Liver (tissue), 8 donors: ENCODE measurements at regions not wholly inside any gene's neighbourhood (a gene's known extent, or its start where the extent isn't known, plus 50 kb on each side); places are given as distances from the start of the nearest gene placed in this dataset.

Experiments used
- DNase-seq: peaks from one replicate; pipeline ENCODE4 v3.0.0-alpha.2; 2017; ENCODE audit warnings: low spot score
- H3K27ac ChIP-seq, 2 donors: one replicate each; pipeline ENCODE4 v1.7.0; 2013; ENCODE audit warnings: inconsistent platforms in 2 of 2, low read length in 2 of 2, control low read depth in 1 of 2, low read depth in 1 of 2, mild to moderate bottlenecking in 1 of 2
- H3K27me3 ChIP-seq, 4 donors: one replicate each; pipeline versions ENCODE4 v1.6.1 to v1.7.0; 2013; ENCODE audit warnings: low read length in 3 of 4, inconsistent platforms in 1 of 4, mild to moderate bottlenecking in 1 of 4, moderate library complexity in 1 of 4; ENCODE audit not compliant: control insufficient read depth in 4 of 4, insufficient read depth in 4 of 4
- H3K36me3 ChIP-seq, 4 donors: one replicate each; pipeline versions ENCODE4 v1.6.1 to v1.7.0; 2013; ENCODE audit warnings: low read length in 3 of 4, mild to moderate bottlenecking in 3 of 4, low read depth in 1 of 4, moderate library complexity in 1 of 4; ENCODE audit not compliant: control insufficient read depth in 4 of 4, insufficient read depth in 3 of 4
- H3K4me1 ChIP-seq, 4 donors: one replicate each; pipeline versions ENCODE4 v1.6.1 to v1.7.0; 2013; ENCODE audit warnings: low read length in 3 of 4, mild to moderate bottlenecking in 3 of 4, moderate library complexity in 1 of 4; ENCODE audit not compliant: control insufficient read depth in 4 of 4, insufficient read depth in 4 of 4
- H3K4me3 ChIP-seq, 3 donors: one replicate each; pipeline versions ENCODE4 v1.6.1 to v1.7.0; 2013; ENCODE audit warnings: low read length in 3 of 3, control low read depth in 1 of 3, low read depth in 1 of 3, mild to moderate bottlenecking in 1 of 3
- H3K9ac ChIP-seq, 2 donors: one replicate each; pipeline ENCODE4 v1.7.0; 2013; ENCODE audit warnings: low read length in 2 of 2, mild to moderate bottlenecking in 2 of 2, moderate library complexity in 2 of 2, control low read depth in 1 of 2, low read depth in 1 of 2
- H3K9me3 ChIP-seq, 4 donors: one replicate each; pipeline versions ENCODE4 v1.6.1 to v1.7.0; 2013; ENCODE audit warnings: low read length in 3 of 4; ENCODE audit not compliant: control insufficient read depth in 4 of 4
- FOXA1 ChIP-seq: IDR thresholded peaks from 2 replicates; pipeline ENCODE4 v1.6.1; 2016; ENCODE audit warnings: antibody characterized with exemption
- FOXA2 ChIP-seq: IDR thresholded peaks from 2 replicates; pipeline ENCODE4 v1.6.1; 2016; ENCODE audit warnings: antibody characterized with exemption
- GABPA ChIP-seq, 2 donors: IDR thresholded peaks in 1 of 2; conservative IDR thresholded peaks in 1 of 2; 2 replicates each; pipeline ENCODE4 v1.6.1; 2016; ENCODE audit warnings: antibody characterized with exemption in 2 of 2, mild to moderate bottlenecking in 1 of 2, moderate library complexity in 1 of 2
- JUND ChIP-seq, 2 donors: IDR thresholded peaks; 2 replicates each; pipeline ENCODE4 v1.6.1; 2016; ENCODE audit warnings: antibody characterized with exemption in 2 of 2
- NR2F2 ChIP-seq: IDR thresholded peaks from 2 replicates; pipeline ENCODE4 v1.6.1; 2016; ENCODE audit warnings: antibody characterized with exemption
- RAD21 ChIP-seq, 2 donors: IDR thresholded peaks; 2 replicates each; pipeline ENCODE4 v1.6.1; 2016; ENCODE audit warnings: antibody characterized with exemption in 2 of 2, mild to moderate bottlenecking in 2 of 2
- RXRA ChIP-seq, 2 donors: IDR thresholded peaks; 2 replicates each; pipeline ENCODE4 v1.6.1; 2017 to 2018; ENCODE audit warnings: antibody characterized with exemption in 2 of 2, mild to moderate bottlenecking in 1 of 2
- SP1 ChIP-seq: IDR thresholded peaks from 2 replicates; pipeline ENCODE4 v1.6.1; 2018; ENCODE audit warnings: antibody characterized with exemption, mild to moderate bottlenecking
- TAF1 ChIP-seq: conservative IDR thresholded peaks from 2 replicates; pipeline ENCODE4 v1.6.1; 2016; ENCODE audit warnings: antibody characterized with exemption, mild to moderate bottlenecking
- WGBS: extraction: QIAGEN DNeasy Blood & Tissue Kit; methylation state at CpG from one replicate; pipeline ENCODE4 v1.1.7; 2013; 5-methylcytosine and 5-hydroxymethylcytosine counted together
- TF ChIP-seq, protein P1 (sequence below): fragments of 150-350 bp; IDR thresholded peaks from 2 replicates; pipeline ENCODE4 v1.5.1; 2017; ENCODE audit warnings: improper control_type of control experiment, low read depth, low read length; ENCODE audit not compliant: missing input control
- TF ChIP-seq, protein P2 (sequence below): IDR thresholded peaks from 2 replicates; pipeline ENCODE4 v1.6.1; 2016; ENCODE audit warnings: antibody characterized with exemption
- TF ChIP-seq, protein P3 (sequence below): IDR thresholded peaks from 2 replicates; pipeline ENCODE4 v1.6.1; 2016; ENCODE audit warnings: antibody characterized with exemption
- TF ChIP-seq, protein P4 (sequence below): IDR thresholded peaks from 2 replicates; pipeline ENCODE4 v1.6.1; 2016; ENCODE audit warnings: antibody characterized with exemption
- TF ChIP-seq, protein P5 (sequence below): IDR thresholded peaks from 2 replicates; pipeline ENCODE4 v1.6.1; 2016; ENCODE audit warnings: antibody characterized with exemption, mild to moderate bottlenecking
- donor health status: healthy.
- donor health status: healthy.
- donor health status: healthy.
- donor health status: healthy.
- donor health status: healthy.

DNA sequence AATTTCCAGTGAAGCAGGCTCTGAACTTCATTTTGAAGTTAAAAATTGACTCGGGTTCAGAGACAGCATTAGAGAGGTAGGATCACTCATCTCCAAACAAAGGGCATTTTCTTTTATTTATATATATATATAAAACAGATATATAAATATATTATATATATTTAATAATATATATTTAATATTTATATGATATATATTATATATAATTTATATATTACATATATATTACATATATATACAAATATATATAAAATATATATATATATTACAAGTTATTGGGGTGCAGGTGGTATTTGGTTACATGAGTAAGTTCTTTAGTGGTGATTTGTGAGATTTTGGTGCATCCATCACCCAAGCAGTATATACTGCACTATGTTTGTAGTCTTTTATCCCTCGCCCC is 320.8 kb downstream of the MAP2K6 start:
- no peak for DNase-seq
- Histone ChIP-seq H3K4me1 (no peaks in the 10 kb centered on the region), H3K9ac (no peak overlapping the region), H3K36me3 (no peaks in the 10 kb centered on the region), H3K27me3 (no peaks in the 10 kb centered on the region), H3K27ac (no peak overlapping the region), H3K4me3 (no peak overlapping the region), H3K9me3 (peaks cover 0 to 1% (median 0%) of the 10 kb centered on the region in 4 donors)
- WGBS = 86% methylated on average over 2 of the region's 2 CpGs
- TF ChIP-seq GABPA (IDR thresholded peaks at IDR 0.05 in 1 of 2, conservative IDR thresholded peaks at IDR 0.05 in 1 of 2) = no peak
- TF ChIP-seq, protein P1, sequence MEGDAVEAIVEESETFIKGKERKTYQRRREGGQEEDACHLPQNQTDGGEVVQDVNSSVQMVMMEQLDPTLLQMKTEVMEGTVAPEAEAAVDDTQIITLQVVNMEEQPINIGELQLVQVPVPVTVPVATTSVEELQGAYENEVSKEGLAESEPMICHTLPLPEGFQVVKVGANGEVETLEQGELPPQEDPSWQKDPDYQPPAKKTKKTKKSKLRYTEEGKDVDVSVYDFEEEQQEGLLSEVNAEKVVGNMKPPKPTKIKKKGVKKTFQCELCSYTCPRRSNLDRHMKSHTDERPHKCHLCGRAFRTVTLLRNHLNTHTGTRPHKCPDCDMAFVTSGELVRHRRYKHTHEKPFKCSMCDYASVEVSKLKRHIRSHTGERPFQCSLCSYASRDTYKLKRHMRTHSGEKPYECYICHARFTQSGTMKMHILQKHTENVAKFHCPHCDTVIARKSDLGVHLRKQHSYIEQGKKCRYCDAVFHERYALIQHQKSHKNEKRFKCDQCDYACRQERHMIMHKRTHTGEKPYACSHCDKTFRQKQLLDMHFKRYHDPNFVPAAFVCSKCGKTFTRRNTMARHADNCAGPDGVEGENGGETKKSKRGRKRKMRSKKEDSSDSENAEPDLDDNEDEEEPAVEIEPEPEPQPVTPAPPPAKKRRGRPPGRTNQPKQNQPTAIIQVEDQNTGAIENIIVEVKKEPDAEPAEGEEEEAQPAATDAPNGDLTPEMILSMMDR = no peak
- TF ChIP-seq NR2F2 = no peak
- TF ChIP-seq JUND (IDR thresholded peaks at IDR 0.05) = no peak
- TF ChIP-seq RAD21 (IDR thresholded peaks at IDR 0.05) = no peak
- TF ChIP-seq, protein P2, sequence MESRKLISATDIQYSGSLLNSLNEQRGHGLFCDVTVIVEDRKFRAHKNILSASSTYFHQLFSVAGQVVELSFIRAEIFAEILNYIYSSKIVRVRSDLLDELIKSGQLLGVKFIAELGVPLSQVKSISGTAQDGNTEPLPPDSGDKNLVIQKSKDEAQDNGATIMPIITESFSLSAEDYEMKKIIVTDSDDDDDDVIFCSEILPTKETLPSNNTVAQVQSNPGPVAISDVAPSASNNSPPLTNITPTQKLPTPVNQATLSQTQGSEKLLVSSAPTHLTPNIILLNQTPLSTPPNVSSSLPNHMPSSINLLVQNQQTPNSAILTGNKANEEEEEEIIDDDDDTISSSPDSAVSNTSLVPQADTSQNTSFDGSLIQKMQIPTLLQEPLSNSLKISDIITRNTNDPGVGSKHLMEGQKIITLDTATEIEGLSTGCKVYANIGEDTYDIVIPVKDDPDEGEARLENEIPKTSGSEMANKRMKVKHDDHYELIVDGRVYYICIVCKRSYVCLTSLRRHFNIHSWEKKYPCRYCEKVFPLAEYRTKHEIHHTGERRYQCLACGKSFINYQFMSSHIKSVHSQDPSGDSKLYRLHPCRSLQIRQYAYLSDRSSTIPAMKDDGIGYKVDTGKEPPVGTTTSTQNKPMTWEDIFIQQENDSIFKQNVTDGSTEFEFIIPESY = no peak

DNA sequence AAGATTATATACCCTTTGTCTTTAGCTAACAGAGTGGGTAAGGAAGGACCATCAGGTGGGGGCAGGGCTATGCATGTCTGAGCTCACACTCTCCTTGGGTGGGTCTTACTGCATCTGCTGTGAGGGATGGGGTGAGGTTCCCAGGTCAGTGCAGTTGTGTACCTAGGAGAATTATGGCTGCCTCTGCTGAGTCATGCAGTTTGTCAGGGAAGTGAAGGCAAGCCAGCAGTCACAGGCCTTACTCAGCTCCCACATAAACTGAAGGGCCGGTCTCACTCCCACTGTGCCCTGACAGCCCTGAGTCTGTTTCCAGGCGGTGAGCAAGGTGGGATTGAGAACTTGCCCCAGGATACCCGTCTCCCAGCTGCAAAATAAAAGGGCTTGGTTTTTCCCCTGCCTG is 328.6 kb downstream of the MAP2K6 start:
- H3K9me3 ChIP-seq = no peaks in the 10 kb centered on the region
- H3K27ac ChIP-seq = no peak overlapping the region
- WGBS = 94% methylated on average over 3 of the region's 3 CpGs
- no peaks in the 10 kb centered on the region for H3K27me3 ChIP-seq
- no peak overlapping the region for H3K4me3 ChIP-seq
- no peaks in the 10 kb centered on the region for H3K4me1 ChIP-seq
- no peak overlapping the region for H3K9ac ChIP-seq
- no peak for DNase-seq
- TF ChIP-seq, protein P1 = no peak
- no peak for TF ChIP-seq SP1
- no peak for TF ChIP-seq RXRA (IDR thresholded peaks at IDR 0.05)
- TF ChIP-seq, protein P3, sequence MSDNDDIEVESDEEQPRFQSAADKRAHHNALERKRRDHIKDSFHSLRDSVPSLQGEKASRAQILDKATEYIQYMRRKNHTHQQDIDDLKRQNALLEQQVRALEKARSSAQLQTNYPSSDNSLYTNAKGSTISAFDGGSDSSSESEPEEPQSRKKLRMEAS = no peak
- TF ChIP-seq RAD21 (IDR thresholded peaks at IDR 0.05) = no peak
- TF ChIP-seq, protein P4, sequence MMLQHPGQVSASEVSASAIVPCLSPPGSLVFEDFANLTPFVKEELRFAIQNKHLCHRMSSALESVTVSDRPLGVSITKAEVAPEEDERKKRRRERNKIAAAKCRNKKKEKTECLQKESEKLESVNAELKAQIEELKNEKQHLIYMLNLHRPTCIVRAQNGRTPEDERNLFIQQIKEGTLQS = no peak
- TF ChIP-seq, protein P2 = no peak
- TF ChIP-seq, protein P5, sequence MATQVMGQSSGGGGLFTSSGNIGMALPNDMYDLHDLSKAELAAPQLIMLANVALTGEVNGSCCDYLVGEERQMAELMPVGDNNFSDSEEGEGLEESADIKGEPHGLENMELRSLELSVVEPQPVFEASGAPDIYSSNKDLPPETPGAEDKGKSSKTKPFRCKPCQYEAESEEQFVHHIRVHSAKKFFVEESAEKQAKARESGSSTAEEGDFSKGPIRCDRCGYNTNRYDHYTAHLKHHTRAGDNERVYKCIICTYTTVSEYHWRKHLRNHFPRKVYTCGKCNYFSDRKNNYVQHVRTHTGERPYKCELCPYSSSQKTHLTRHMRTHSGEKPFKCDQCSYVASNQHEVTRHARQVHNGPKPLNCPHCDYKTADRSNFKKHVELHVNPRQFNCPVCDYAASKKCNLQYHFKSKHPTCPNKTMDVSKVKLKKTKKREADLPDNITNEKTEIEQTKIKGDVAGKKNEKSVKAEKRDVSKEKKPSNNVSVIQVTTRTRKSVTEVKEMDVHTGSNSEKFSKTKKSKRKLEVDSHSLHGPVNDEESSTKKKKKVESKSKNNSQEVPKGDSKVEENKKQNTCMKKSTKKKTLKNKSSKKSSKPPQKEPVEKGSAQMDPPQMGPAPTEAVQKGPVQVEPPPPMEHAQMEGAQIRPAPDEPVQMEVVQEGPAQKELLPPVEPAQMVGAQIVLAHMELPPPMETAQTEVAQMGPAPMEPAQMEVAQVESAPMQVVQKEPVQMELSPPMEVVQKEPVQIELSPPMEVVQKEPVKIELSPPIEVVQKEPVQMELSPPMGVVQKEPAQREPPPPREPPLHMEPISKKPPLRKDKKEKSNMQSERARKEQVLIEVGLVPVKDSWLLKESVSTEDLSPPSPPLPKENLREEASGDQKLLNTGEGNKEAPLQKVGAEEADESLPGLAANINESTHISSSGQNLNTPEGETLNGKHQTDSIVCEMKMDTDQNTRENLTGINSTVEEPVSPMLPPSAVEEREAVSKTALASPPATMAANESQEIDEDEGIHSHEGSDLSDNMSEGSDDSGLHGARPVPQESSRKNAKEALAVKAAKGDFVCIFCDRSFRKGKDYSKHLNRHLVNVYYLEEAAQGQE = no peak
- TF ChIP-seq JUND (IDR thresholded peaks at IDR 0.05) = no peak
- no peak for TF ChIP-seq FOXA1
- no peak for TF ChIP-seq FOXA2
- no peak for TF ChIP-seq TAF1
- H3K36me3 ChIP-seq = no peaks in the 10 kb centered on the region
